K562 (cell line): ENCODE measurements at regions not wholly inside any gene's neighbourhood (a gene's known extent, or its start where the extent isn't known, plus 50 kb on each side); places are given as distances from the start of the nearest gene placed in this dataset.

Source experiments
- ATAC-seq: fragments of 200-7000 bp; cut with Tn5 transposase; 3 replicates; pipeline ENCODE4 v1.9.1; 2020; ENCODE audit warnings: moderate library complexity
- BruUV-seq: library from RNA; stranded (reverse); fragments of 400-500 nt; replicated peaks from 2 replicates; lab custom pipeline; 2021; lab: Mats Ljungman, UMichigan
- CTCF ChIA-PET: fragments of 300-600 bp; formaldehyde crosslinking; extraction: SDS; loops from one replicate; lab custom pipeline; 2021; ENCODE audit warnings: low intra/inter-chr PET ratio; lab: Yijun Ruan, JAX
- POLR2A ChIA-PET: fragments of 300-600, 350-650 bp; sonication (Branson Sonifier 250); formaldehyde crosslinking; extraction: SDS; loops from one replicate; lab custom pipeline; 2021; ENCODE audit warnings: antibody characterized with exemption, inconsistent platforms; lab: Yijun Ruan, JAX
- DNase-seq, 4 experiments: peaks; one replicate each; pipeline versions ENCODE4 v3.0.0 to v3.0.0-alpha.2; 2011 to 2018; ENCODE audit warnings: low spot score in 3 of 4, mixed read lengths in 3 of 4; ENCODE audit errors: extremely low read depth in 1 of 4
- FAIRE-seq: peaks from 2 replicates; lab custom pipeline; 2011; peaks lifted over from hg19 to GRCh38; lab: Jason Lieb, UNC
- H2AFZ ChIP-seq: 2 replicates; pipeline ENCODE4 v1.6.0; 2011; ENCODE audit warnings: low read depth, low read length, control low read depth, inconsistent platforms
- H3K27ac ChIP-seq: fragments of 200-600 bp; 3 replicates; pipeline ENCODE4 v1.8.0; 2011; ENCODE audit warnings: low read depth, mild to moderate bottlenecking, control low read depth, inconsistent platforms, low read length, moderate library complexity, mixed read lengths; ENCODE audit errors: extremely low read depth
- H3K27me3 ChIP-seq, 2 experiments: fragments of 300-600 bp in 1 of 2; 2 replicates in 1 of 2; 3 replicates in 1 of 2; pipeline versions ENCODE4 v1.6.0 to v1.8.0; 2011; ENCODE audit warnings: inconsistent platforms in 2 of 2, low read length in 2 of 2, mild to moderate bottlenecking in 1 of 2, mixed read lengths in 1 of 2, moderate library complexity in 1 of 2; ENCODE audit not compliant: control insufficient read depth in 2 of 2, insufficient read depth in 2 of 2
- H3K36me3 ChIP-seq: fragments of 300-600 bp; 3 replicates; pipeline ENCODE4 v1.8.0; 2011; ENCODE audit warnings: mild to moderate bottlenecking, low read length, inconsistent platforms; ENCODE audit not compliant: control insufficient read depth, insufficient read depth
- H3K4me1 ChIP-seq, 2 experiments: fragments of 200-600 bp in 1 of 2; replicated peaks in 1 of 2; 2 replicates in 1 of 2; 3 replicates in 1 of 2; pipeline versions ENCODE4 v1.5.1 to v1.8.0; 2011; ENCODE audit warnings: inconsistent platforms in 2 of 2, low read length in 2 of 2, mild to moderate bottlenecking in 1 of 2, mixed read lengths in 1 of 2, moderate library complexity in 1 of 2; ENCODE audit not compliant: control insufficient read depth in 2 of 2, insufficient read depth in 2 of 2
- H3K4me2 ChIP-seq: 2 replicates; pipeline ENCODE4 v1.6.1; 2011; ENCODE audit warnings: low read length, control low read depth, inconsistent platforms, mixed read lengths; ENCODE audit not compliant: insufficient read depth
- H3K4me3 ChIP-seq: fragments of 200-600 bp; sonication (generic), shearing (Covaris generic); 2 replicates; pipeline ENCODE4 v1.5.1; 2016; ENCODE audit warnings: control low read depth, inconsistent platforms
- H3K79me2 ChIP-seq: fragments of 200-600 bp; 3 replicates; pipeline ENCODE4 v1.8.0; 2011; ENCODE audit warnings: low read length, inconsistent platforms; ENCODE audit not compliant: control insufficient read depth, insufficient read depth
- H3K9ac ChIP-seq, 2 experiments: 2 replicates each; pipeline versions ENCODE4 v1.6.0 to v1.6.1; 2011; ENCODE audit warnings: low read depth in 2 of 2, low read length in 2 of 2, control low read depth in 1 of 2, inconsistent platforms in 1 of 2, mild to moderate bottlenecking in 1 of 2, mixed read lengths in 1 of 2; ENCODE audit not compliant: insufficient read depth in 1 of 2
- H3K9me1 ChIP-seq: one replicate; pipeline ENCODE4 v1.6.0; 2011; ENCODE audit warnings: inconsistent platforms, mild to moderate bottlenecking, low read length, moderate library complexity; ENCODE audit not compliant: control insufficient read depth, insufficient read depth
- H3K9me3 ChIP-seq: replicated peaks from 2 replicates; pipeline ENCODE4 v1.5.1; 2011; ENCODE audit warnings: low read depth, low read length, inconsistent platforms; ENCODE audit not compliant: control insufficient read depth, insufficient read depth
- H4K20me1 ChIP-seq: replicated peaks from 2 replicates; pipeline ENCODE4 v1.6.1; 2011; ENCODE audit warnings: low read length, inconsistent platforms, mixed read lengths; ENCODE audit not compliant: control insufficient read depth, insufficient read depth
- CHCHD3 ChIP-seq: fragments of 250-450 bp; sonication (Bioruptor Pico); IDR thresholded peaks from 2 replicates; pipeline ENCODE4 v2.1.2; 2022; ENCODE audit warnings: mild to moderate bottlenecking
- CXXC5 ChIP-seq: fragments of 250-450 bp; sonication (Bioruptor Pico); IDR thresholded peaks from 2 replicates; pipeline ENCODE4 v1.8.0; 2022; ENCODE audit warnings: inconsistent platforms, mild to moderate bottlenecking, moderate library complexity
- ETV5 ChIP-seq: sonication (generic); formaldehyde crosslinking; IDR thresholded peaks from 2 replicates; pipeline ENCODE4 v1.4.0; 2020; ENCODE audit warnings: low read depth, mild to moderate bottlenecking, missing genetic modification reagents
- FOXA3 ChIP-seq, 2 experiments: fragments of 450-650 bp in 1 of 2; sonication (generic) in 1 of 2; formaldehyde crosslinking; IDR thresholded peaks in 1 of 2; conservative IDR thresholded peaks in 1 of 2; 2 replicates each; pipeline versions ENCODE4 v1.4.0 to v1.8.0; 2020 to 2022; ENCODE audit warnings: mild to moderate bottlenecking in 2 of 2, missing genetic modification reagents in 1 of 2
- HDAC6 ChIP-seq: IDR thresholded peaks from 2 replicates; pipeline ENCODE4 v1.6.1; 2012; ENCODE audit warnings: low read depth, mild to moderate bottlenecking, control low read depth, inconsistent platforms, low read length, moderate library complexity
- KDM4B ChIP-seq, 2 experiments: fragments of 450-650 bp in 1 of 2; sonication (generic) in 1 of 2; IDR thresholded peaks; 2 replicates each; pipeline ENCODE4 v1.6.1; 2016 to 2017; ENCODE audit warnings: borderline replicate concordance in 2 of 2, antibody characterized with exemption in 1 of 2, low read depth in 1 of 2, mild to moderate bottlenecking in 1 of 2
- KHSRP ChIP-seq: fragments of 450-650 bp; IDR thresholded peaks from 2 replicates; pipeline ENCODE4 v1.6.1; 2017
- MCM7 ChIP-seq, 2 experiments: fragments of 450-650 bp; IDR thresholded peaks; 2 replicates each; pipeline ENCODE4 v1.6.1; 2016 to 2018
- MEF2A ChIP-seq: IDR thresholded peaks from 2 replicates; pipeline ENCODE4 v1.6.1; 2011; ENCODE audit warnings: low read depth, mild to moderate bottlenecking, low read length, moderate library complexity; ENCODE audit not compliant: control insufficient read depth
- PHF21A ChIP-seq: fragments of 450-650 bp; IDR thresholded peaks from 2 replicates; pipeline ENCODE4 v1.6.1; 2017; ENCODE audit warnings: low read depth, borderline replicate concordance
- RBBP5 ChIP-seq: fragments of 200-600 bp; sonication (generic); IDR thresholded peaks from 2 replicates; pipeline ENCODE4 v1.6.1; 2012; ENCODE audit warnings: borderline replicate concordance, mild to moderate bottlenecking, low read length, control low read depth, inconsistent platforms; ENCODE audit not compliant: insufficient read depth, poor library complexity, severe bottlenecking
- SMAD2 ChIP-seq: fragments of 150-350 bp; IDR thresholded peaks from 2 replicates; pipeline ENCODE4 v1.6.1; 2014; ENCODE audit warnings: low read depth, mild to moderate bottlenecking, low read length
- THRB ChIP-seq: fragments of 450-650 bp; formaldehyde crosslinking; conservative IDR thresholded peaks from 2 replicates; pipeline ENCODE4 v1.4.0; 2022; ENCODE audit warnings: mild to moderate bottlenecking, missing genetic modification characterization
- TRIM25 ChIP-seq: fragments of 450-650 bp; IDR thresholded peaks from 2 replicates; pipeline ENCODE4 v1.7.0; 2016; ENCODE audit warnings: borderline replicate concordance
- ZFX ChIP-seq: sonication (generic); formaldehyde crosslinking; IDR thresholded peaks from 2 replicates; pipeline ENCODE4 v1.8.0; 2022; ENCODE audit warnings: mild to moderate bottlenecking, missing genetic modification reagents, moderate library complexity
- ZNF561 ChIP-seq: fragments of 450-650 bp; formaldehyde crosslinking; conservative IDR thresholded peaks from 2 replicates; pipeline ENCODE4 v1.4.0; 2020; ENCODE audit warnings: mild to moderate bottlenecking, moderate library complexity
- WGBS: fragments of 100-300 bp; shearing (Covaris generic); methylation state at CpG from one replicate; pipeline ENCODE4 v1.1.6; 2016; ENCODE audit warnings: low coverage, mixed read lengths; ENCODE audit not compliant: insufficient coverage; ENCODE audit errors: missing lambda C conversion rate; 5-methylcytosine and 5-hydroxymethylcytosine counted together
- in situ Hi-C: fragments of 300-500 bp; cut with MboI; formaldehyde crosslinking; loops from 4 replicates; pipeline ENCODE4 v1.15.0; 2018; ENCODE audit warnings: inconsistent platforms, mixed read lengths
- intact Hi-C: fragments of 100-400 bp; cut with micrococcal nuclease; formaldehyde crosslinking; loops from 2 replicates; pipeline ENCODE4 v1.14.2; 2022

GRCh38 chr1:55631509-55631908 lies 416.3 kb upstream of the USP24 start:
- no peaks in the 10 kb centered on the region for H4K20me1 ChIP-seq
- H3K4me1 ChIP-seq = no peaks in the 10 kb centered on the region
- POLR2A ChIA-PET = no interaction called here
- in situ Hi-C loops = no loop called here
- TF ChIP-seq ZFX (CRISPR knock-in tag) = no peak
- no peak for TF ChIP-seq PHF21A
- no peak for TF ChIP-seq KHSRP
- TF ChIP-seq CHCHD3 = no peak
- TF ChIP-seq MEF2A = no peak
- no peak for TF ChIP-seq KDM4B (IDR thresholded peaks at IDR 0.05; ENCODE audit: borderline replicate concordance in 2 of 2, low read depth in 1 of 2)
- TF ChIP-seq HDAC6 = no peak
- no peak for TF ChIP-seq FOXA3 (CRISPR knock-in tag; conservative IDR thresholded peaks at IDR 0.05 in 1 of 2, IDR thresholded peaks at IDR 0.05 in 1 of 2)
- TF ChIP-seq THRB (CRISPR knock-in tag) = no peak
- TF ChIP-seq CXXC5 (CRISPR knock-in tag) = no peak
- no peak for TF ChIP-seq TRIM25
- no peak for TF ChIP-seq ZNF561 (CRISPR knock-in tag)
- no peak for TF ChIP-seq SMAD2
- no peak for TF ChIP-seq RBBP5
- no peak for TF ChIP-seq MCM7 (IDR thresholded peaks at IDR 0.05)
- no peak for TF ChIP-seq ETV5
- TF ChIP-seq, all 486 proteins: peak for 0
- DNase-seq (no peak), ATAC-seq (no peak), FAIRE-seq (no peak)
- CTCF ChIA-PET = no interaction called here
- H3K27ac ChIP-seq = no peak overlapping the region
- H3K9me1 ChIP-seq = no peaks in the 10 kb centered on the region
- no peaks in the 10 kb centered on the region for H3K9me3 ChIP-seq
- 0% methylated on average over 2 of the region's 2 CpGs for WGBS
- no TSS peak for BruUV-seq
- no peak overlapping the region for H3K4me3 ChIP-seq
- no peaks in the 10 kb centered on the region for H3K79me2 ChIP-seq
- no peak overlapping the region for H3K9ac ChIP-seq
- H2AFZ ChIP-seq = no peak overlapping the region
- intact Hi-C loops = no loop called here
- H3K4me2 ChIP-seq = no peak overlapping the region
- no peaks in the 10 kb centered on the region for H3K36me3 ChIP-seq
- H3K27me3 ChIP-seq = no peaks in the 10 kb centered on the region
